ENCODE measurements at regions not wholly inside any gene's neighbourhood (a gene's known extent, or its start where the extent isn't known, plus 50 kb on each side); places are given as distances from the start of the nearest gene placed in this dataset.
"Not testable (repeated sequence)": the region's sequence is repeated elsewhere in the genome, so short reads cannot be mapped to it uniquely, and the experiment has no call there.

- H3K4me2 ChIP-seq (ENCODE audit: insufficient read depth, low read length), result no peak overlapping the region
- H2AFZ ChIP-seq (ENCODE audit: low read length), result no peak overlapping the region
- no peaks in the 10 kb centered on the region for H4K20me1 ChIP-seq (ENCODE audit: insufficient read depth, low read length)
- no peaks in the 10 kb centered on the region for H3K9me3 ChIP-seq (ENCODE audit: low read depth, low read length)
- H3K4me1 ChIP-seq (ENCODE audit: insufficient read depth, low read length), result peaks cover 5% of the 10 kb centered on the region
- DNase-seq (ENCODE audit: insufficient read length, low spot score, missing footprints), result no peak
- TF ChIP-seq CTCF (IDR thresholded peaks at IDR 0.05; ENCODE audit: extremely low read depth, low read depth, low read length), result no peak
- no peak overlapping the region for H3K27ac ChIP-seq (ENCODE audit: low read depth, low read length)
- H3K27me3 ChIP-seq (ENCODE audit: insufficient read depth, low read length), result peaks cover 4% of the 10 kb centered on the region
- no peaks in the 10 kb centered on the region for H3K36me3 ChIP-seq (ENCODE audit: insufficient read depth, low read length)
- no peaks in the 10 kb centered on the region for H3K79me2 ChIP-seq (ENCODE audit: insufficient read depth, low read length)
- no peak overlapping the region for H3K4me3 ChIP-seq (ENCODE audit: insufficient read depth, low read length)
Observed at GRCh38 chr21:41568606-41569385, 60.8 kb upstream of the TMPRSS2 start.

GRCh38 chr21:41567901-41568510 lies 60.0 kb upstream of the TMPRSS2 start:
- Histone ChIP-seq H3K27me3 (ENCODE audit: insufficient read depth, low read length) (peaks cover 4% of the 10 kb centered on the region), H3K36me3 (ENCODE audit: insufficient read depth, low read length) (no peaks in the 10 kb centered on the region), H3K4me2 (ENCODE audit: insufficient read depth, low read length) (no peak overlapping the region), H2AFZ (ENCODE audit: low read length) (no peak overlapping the region), H4K20me1 (ENCODE audit: insufficient read depth, low read length) (no peaks in the 10 kb centered on the region), H3K4me3 (ENCODE audit: insufficient read depth, low read length) (no peak overlapping the region), H3K4me1 (ENCODE audit: insufficient read depth, low read length) (peaks cover 5% of the 10 kb centered on the region), H3K79me2 (ENCODE audit: insufficient read depth, low read length) (no peaks in the 10 kb centered on the region), H3K9me3 (ENCODE audit: low read depth, low read length) (no peaks in the 10 kb centered on the region), H3K27ac (ENCODE audit: low read depth, low read length) (no peak overlapping the region)
- DNase-seq (ENCODE audit: insufficient read length, low spot score, missing footprints), result no peak
- no peak for TF ChIP-seq CTCF (IDR thresholded peaks at IDR 0.05; ENCODE audit: extremely low read depth, low read depth, low read length)

GRCh38 chr21:41567237-41567636 lies 59.3 kb upstream of the TMPRSS2 start:
- H3K27ac ChIP-seq (ENCODE audit: low read depth, low read length); H2AFZ ChIP-seq (ENCODE audit: low read length); H4K20me1 ChIP-seq (ENCODE audit: insufficient read depth, low read length); H3K4me1 ChIP-seq (ENCODE audit: insufficient read depth, low read length); H3K4me3 ChIP-seq (ENCODE audit: insufficient read depth, low read length); DNase-seq (ENCODE audit: insufficient read length, low spot score, missing footprints); H3K27me3 ChIP-seq (ENCODE audit: insufficient read depth, low read length); H3K79me2 ChIP-seq (ENCODE audit: insufficient read depth, low read length); H3K9me3 ChIP-seq (ENCODE audit: low read depth, low read length); H3K4me2 ChIP-seq (ENCODE audit: insufficient read depth, low read length); H3K36me3 ChIP-seq (ENCODE audit: insufficient read depth, low read length): not testable (repeated sequence)

- no peak for TF ChIP-seq CTCF (IDR thresholded peaks at IDR 0.05; ENCODE audit: extremely low read depth, low read depth, low read length)
Observed at GRCh38 chr21:41566500-41567014, 58.6 kb upstream of the TMPRSS2 start.

More at GRCh38 chr21:41566500-41567014, 58.6 kb upstream of the TMPRSS2 start:
- Histone ChIP-seq H2AFZ (ENCODE audit: low read length) (no peak overlapping the region), H3K9me3 (ENCODE audit: low read depth, low read length) (no peaks in the 10 kb centered on the region), H3K4me2 (ENCODE audit: insufficient read depth, low read length) (no peak overlapping the region), H3K36me3 (ENCODE audit: insufficient read depth, low read length) (no peaks in the 10 kb centered on the region), H3K4me1 (ENCODE audit: insufficient read depth, low read length) (peaks cover 5% of the 10 kb centered on the region), H4K20me1 (ENCODE audit: insufficient read depth, low read length) (no peaks in the 10 kb centered on the region), H3K4me3 (ENCODE audit: insufficient read depth, low read length) (no peak overlapping the region), H3K79me2 (ENCODE audit: insufficient read depth, low read length) (no peaks in the 10 kb centered on the region), H3K27me3 (ENCODE audit: insufficient read depth, low read length) (no peaks in the 10 kb centered on the region), H3K27ac (ENCODE audit: low read depth, low read length) (no peak overlapping the region)
- DNase-seq (ENCODE audit: insufficient read length, low spot score, missing footprints), result no peak
